Endothelial cell (in vitro differentiated cells): ENCODE measurements at regions not wholly inside any gene's neighbourhood (a gene's known extent, or its start where the extent isn't known, plus 50 kb on each side); places are given as distances from the start of the nearest gene placed in this dataset.

Experiments
- DNase-seq: peaks from one replicate; pipeline ENCODE4 v3.0.0; 2021; ENCODE audit warnings: low spot score
- H3K27ac Mint-ChIP-seq: one replicate; pipeline ENCODE4 v1.8.0; 2021; ENCODE audit warnings: mixed read lengths, inconsistent platforms; ENCODE audit not compliant: unreplicated experiment
- H3K27me3 Mint-ChIP-seq: one replicate; pipeline ENCODE4 v1.8.0; 2021; ENCODE audit warnings: mild to moderate bottlenecking, moderate library complexity, mixed read lengths, inconsistent platforms; ENCODE audit not compliant: unreplicated experiment
- H3K36me3 Mint-ChIP-seq: one replicate; pipeline ENCODE4 v1.8.0; 2021; ENCODE audit warnings: mild to moderate bottlenecking, low read depth, mixed read lengths, inconsistent platforms; ENCODE audit not compliant: unreplicated experiment
- H3K4me1 Mint-ChIP-seq: one replicate; pipeline ENCODE4 v1.8.0; 2021; ENCODE audit warnings: mild to moderate bottlenecking, mixed read lengths, inconsistent platforms; ENCODE audit not compliant: unreplicated experiment
- H3K4me3 Mint-ChIP-seq: one replicate; pipeline ENCODE4 v1.8.0; 2021; ENCODE audit warnings: mild to moderate bottlenecking, mixed read lengths, inconsistent platforms; ENCODE audit not compliant: unreplicated experiment
- H3K9me3 Mint-ChIP-seq: one replicate; pipeline ENCODE4 v1.8.0; 2021; ENCODE audit warnings: mixed read lengths, inconsistent platforms; ENCODE audit not compliant: unreplicated experiment
- TF ChIP-seq, protein P1 (sequence below): fragments of 200-600 bp; sonication (generic); IDR thresholded peaks from one replicate; pipeline ENCODE4 v1.5.0; 2021; ENCODE audit warnings: antibody characterized with exemption; ENCODE audit not compliant: unreplicated experiment

- TF ChIP-seq, protein P1, sequence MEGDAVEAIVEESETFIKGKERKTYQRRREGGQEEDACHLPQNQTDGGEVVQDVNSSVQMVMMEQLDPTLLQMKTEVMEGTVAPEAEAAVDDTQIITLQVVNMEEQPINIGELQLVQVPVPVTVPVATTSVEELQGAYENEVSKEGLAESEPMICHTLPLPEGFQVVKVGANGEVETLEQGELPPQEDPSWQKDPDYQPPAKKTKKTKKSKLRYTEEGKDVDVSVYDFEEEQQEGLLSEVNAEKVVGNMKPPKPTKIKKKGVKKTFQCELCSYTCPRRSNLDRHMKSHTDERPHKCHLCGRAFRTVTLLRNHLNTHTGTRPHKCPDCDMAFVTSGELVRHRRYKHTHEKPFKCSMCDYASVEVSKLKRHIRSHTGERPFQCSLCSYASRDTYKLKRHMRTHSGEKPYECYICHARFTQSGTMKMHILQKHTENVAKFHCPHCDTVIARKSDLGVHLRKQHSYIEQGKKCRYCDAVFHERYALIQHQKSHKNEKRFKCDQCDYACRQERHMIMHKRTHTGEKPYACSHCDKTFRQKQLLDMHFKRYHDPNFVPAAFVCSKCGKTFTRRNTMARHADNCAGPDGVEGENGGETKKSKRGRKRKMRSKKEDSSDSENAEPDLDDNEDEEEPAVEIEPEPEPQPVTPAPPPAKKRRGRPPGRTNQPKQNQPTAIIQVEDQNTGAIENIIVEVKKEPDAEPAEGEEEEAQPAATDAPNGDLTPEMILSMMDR: no peak
- Mint-ChIP-seq H3K4me1 (peaks cover 3% of the 10 kb centered on the region), H3K27ac (no peak overlapping the region), H3K9me3 (no peaks in the 10 kb centered on the region), H3K27me3 (no peaks in the 10 kb centered on the region), H3K36me3 (no peaks in the 10 kb centered on the region), H3K4me3 (no peak overlapping the region)
- no peak for DNase-seq
Observed at GRCh38 chr6:8637896-8638597, 202.7 kb upstream of the SLC35B3 start.

- TF ChIP-seq, protein P1: no peak
- DNase-seq: no peak
- Mint-ChIP-seq H3K4me1 (peaks cover 5% of the 10 kb centered on the region), H3K36me3 (no peaks in the 10 kb centered on the region), H3K27ac (no peak overlapping the region), H3K9me3 (no peaks in the 10 kb centered on the region), H3K27me3 (no peaks in the 10 kb centered on the region), H3K4me3 (no peak overlapping the region)
Observed at GRCh38 chr6:8633762-8634161, 198.4 kb upstream of the SLC35B3 start.

DNA sequence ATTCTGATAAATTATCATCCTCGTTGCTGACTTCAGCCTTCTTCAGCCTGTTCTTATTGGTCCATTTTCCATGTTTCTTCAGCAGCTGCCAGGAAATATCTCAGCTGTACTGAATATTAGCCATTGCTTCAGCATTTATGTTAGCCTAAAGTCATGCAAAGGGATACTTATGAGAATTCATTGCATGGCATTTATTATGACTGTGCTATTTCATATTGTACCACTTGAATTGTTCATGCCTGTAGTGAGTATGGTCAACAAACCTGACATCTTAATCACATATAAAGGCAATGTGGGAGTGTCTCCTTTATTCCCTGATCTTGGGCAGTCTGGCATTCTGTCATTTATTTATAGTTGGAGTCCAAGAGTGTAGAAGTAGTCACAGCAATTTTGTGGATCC, 193.4 kb upstream of the SLC35B3 start:
- H3K9me3 Mint-ChIP-seq: no peaks in the 10 kb centered on the region
- no peaks in the 10 kb centered on the region for H3K36me3 Mint-ChIP-seq
- no peak overlapping the region for H3K27ac Mint-ChIP-seq
- peaks cover 11% of the 10 kb centered on the region for H3K4me1 Mint-ChIP-seq
- no peaks in the 10 kb centered on the region for H3K27me3 Mint-ChIP-seq
- H3K4me3 Mint-ChIP-seq: no peak overlapping the region
- TF ChIP-seq, protein P1: no peak
- no peak for DNase-seq

GRCh38 chr6:8628063-8628462, 192.7 kb upstream of the SLC35B3 start:
- Mint-ChIP-seq H3K9me3 (no peaks in the 10 kb centered on the region), H3K4me1 (peaks cover 8% of the 10 kb centered on the region), H3K27ac (no peak overlapping the region), H3K36me3 (no peaks in the 10 kb centered on the region), H3K27me3 (no peaks in the 10 kb centered on the region), H3K4me3 (no peak overlapping the region)
- no peak for DNase-seq
- TF ChIP-seq, protein P1: no peak

DNA sequence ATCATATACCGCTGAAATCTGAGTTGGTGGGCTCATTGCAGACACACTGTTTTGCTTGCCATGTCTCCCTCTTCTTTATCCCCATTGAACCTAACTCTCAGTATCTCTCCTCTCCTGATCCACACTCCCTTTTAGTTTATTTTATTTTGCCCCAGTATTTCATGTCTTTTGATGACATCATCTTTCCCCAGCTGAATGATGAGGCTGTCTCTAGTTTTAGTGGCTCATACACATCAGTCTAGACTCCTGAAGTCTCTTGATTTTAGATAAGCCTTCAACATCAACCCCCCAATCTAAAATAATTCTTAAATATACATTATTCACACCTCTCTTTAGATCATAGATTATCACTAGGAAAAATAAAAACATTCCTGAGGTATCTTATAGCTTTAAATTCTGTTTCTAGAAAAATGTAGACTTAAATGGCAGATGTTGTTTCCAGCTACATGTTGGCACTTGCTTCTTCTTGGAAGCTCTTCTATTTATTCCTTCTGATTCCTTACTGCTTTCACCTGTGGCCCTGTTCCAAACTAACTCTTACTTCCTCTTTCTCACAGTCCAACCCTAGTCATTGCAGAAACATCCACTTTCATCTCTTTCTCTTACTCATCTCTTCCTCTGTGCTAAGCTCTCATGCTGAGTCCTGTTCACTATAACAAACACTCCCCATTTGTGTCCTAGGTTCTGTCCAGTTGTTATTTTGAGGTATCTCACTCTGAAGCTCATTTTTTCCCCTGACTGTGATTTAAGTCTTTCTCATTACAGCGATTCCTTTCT, 191.9 kb upstream of the SLC35B3 start:
- Mint-ChIP-seq H3K27me3 (no peaks in the 10 kb centered on the region), H3K36me3 (no peaks in the 10 kb centered on the region), H3K27ac (no peak overlapping the region), H3K9me3 (no peaks in the 10 kb centered on the region), H3K4me1 (peaks cover 6% of the 10 kb centered on the region), H3K4me3 (no peak overlapping the region)
- TF ChIP-seq, protein P1: no peak
- DNase-seq: no peak
